D721Med (cell line): ENCODE measurements at regions not wholly inside any gene's neighbourhood (a gene's known extent, or its start where the extent isn't known, plus 50 kb on each side); places are given as distances from the start of the nearest gene placed in this dataset.
"Not testable (repeated sequence)": the region's sequence is repeated elsewhere in the genome, so short reads cannot be mapped to it uniquely, and the experiment has no call there.

Source experiments
- DNase-seq: peaks from one replicate; pipeline ENCODE4 v3.0.0; 2011; ENCODE audit warnings: low spot score; ENCODE audit not compliant: insufficient read length
- FAIRE-seq: peaks from 2 replicates; lab custom pipeline; 2011; peaks lifted over from hg19 to GRCh38; lab: Jason Lieb, UNC
- TF ChIP-seq, protein P1 (sequence below): IDR thresholded peaks from 2 replicates; pipeline ENCODE4 v1.5.1; 2012; ENCODE audit warnings: mild to moderate bottlenecking, control low read depth; ENCODE audit not compliant: insufficient read depth; ENCODE audit errors: missing control alignments

DNA sequence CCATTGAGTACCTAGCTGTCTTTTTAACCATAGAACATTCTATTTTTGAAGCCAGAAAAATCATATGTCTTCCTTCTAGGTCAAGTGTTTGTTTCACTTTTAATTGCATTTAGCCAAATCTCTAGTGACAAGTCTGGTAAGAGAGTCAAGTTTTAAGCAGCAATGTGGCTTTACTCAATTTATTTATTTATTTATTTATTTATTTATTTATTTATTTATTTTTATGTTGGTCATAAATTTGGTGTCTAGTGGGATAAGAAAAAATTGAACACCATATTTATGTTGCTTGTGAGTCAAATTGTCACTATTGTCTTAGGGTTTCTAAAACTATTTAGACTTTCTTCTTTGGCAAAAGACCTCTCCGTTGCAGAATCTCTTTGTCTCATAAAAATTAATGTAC lies 174.5 kb upstream of the BCHE start:
- DNase-seq (no peak), FAIRE-seq (no peak)
- TF ChIP-seq, protein P1, sequence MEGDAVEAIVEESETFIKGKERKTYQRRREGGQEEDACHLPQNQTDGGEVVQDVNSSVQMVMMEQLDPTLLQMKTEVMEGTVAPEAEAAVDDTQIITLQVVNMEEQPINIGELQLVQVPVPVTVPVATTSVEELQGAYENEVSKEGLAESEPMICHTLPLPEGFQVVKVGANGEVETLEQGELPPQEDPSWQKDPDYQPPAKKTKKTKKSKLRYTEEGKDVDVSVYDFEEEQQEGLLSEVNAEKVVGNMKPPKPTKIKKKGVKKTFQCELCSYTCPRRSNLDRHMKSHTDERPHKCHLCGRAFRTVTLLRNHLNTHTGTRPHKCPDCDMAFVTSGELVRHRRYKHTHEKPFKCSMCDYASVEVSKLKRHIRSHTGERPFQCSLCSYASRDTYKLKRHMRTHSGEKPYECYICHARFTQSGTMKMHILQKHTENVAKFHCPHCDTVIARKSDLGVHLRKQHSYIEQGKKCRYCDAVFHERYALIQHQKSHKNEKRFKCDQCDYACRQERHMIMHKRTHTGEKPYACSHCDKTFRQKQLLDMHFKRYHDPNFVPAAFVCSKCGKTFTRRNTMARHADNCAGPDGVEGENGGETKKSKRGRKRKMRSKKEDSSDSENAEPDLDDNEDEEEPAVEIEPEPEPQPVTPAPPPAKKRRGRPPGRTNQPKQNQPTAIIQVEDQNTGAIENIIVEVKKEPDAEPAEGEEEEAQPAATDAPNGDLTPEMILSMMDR, result no peak

DNA sequence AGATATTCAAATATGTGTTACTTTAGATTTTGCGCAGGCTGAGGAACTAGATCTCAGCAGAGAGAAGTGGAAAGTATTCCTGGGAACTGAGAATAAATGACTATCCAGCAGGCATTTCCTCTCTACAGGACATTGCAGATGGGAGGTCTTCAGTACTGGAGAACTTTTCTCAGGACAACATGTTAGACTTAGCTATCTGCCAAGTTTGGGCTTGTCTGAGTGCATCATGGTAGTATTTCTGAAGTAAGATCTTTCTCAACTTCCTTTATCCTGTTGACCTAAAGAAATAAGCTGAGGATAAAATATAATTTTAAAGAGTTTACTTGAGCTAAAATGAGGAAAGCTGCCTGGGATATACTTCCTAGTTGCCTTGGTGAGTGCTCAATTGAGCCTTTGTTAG lies 167.9 kb upstream of the BCHE start:
- FAIRE-seq (no peak), DNase-seq (no peak)
- TF ChIP-seq, protein P1, result no peak

DNA sequence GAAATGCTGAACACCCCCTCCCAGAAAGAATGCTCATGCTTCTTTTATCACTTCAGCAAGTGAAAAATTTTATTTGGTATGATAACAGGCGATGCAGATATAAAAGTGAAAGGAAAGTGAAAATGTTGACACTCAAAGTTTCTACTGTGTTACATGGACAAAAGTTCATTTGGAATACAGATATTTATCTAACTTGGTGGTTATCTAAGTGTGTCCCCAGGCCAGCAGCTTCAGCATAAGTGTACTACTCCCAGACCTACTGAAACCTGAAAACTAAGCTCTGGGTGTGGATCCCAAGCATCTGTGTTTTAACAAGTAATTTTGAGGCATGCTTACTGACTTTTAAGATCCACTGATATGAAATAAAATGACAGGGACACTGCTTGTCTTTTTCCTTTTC lies 157.1 kb upstream of the BCHE start:
- TF ChIP-seq, protein P1, result no peak
- DNase-seq, result no peak
- no peak for FAIRE-seq

DNA sequence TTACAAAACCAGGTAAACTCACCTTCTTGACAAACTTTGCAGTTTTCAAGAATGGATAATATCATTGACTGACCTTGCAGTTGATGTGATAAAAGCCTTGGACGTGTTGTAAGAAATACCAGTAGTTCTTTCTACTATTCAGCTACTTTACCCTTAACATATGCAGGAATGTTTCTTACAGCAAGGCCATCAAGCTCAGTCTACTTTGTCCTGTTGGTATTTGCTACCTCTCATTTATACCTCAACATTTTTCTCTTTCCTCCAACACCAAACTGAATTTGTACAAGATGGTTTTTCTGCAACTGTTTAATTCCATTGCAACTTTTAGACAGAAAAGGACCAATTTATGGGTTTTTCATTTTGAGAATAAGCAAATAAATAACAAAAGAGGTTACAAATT lies 147.4 kb upstream of the BCHE start:
- DNase-seq (no peak), FAIRE-seq (no peak)
- TF ChIP-seq, protein P1, result no peak

DNA sequence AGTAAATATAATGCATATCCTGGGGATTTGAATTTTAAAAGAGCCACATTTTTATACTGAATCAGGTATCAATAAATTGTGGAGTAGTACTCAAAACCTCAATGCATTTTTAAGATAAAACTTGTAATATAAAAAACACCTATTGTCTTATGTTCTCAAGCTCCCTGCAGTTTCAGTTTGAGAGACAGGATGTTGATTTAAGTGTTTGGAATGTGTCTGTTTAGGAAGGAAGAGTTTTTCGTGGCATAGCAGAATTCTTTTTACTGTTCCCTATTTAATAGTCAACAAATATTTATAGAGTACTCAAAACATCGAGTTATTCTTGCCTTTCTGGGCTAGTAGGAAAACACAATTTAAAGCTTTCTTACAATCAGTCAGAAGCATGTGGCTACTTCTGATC lies 146.1 kb upstream of the BCHE start:
- FAIRE-seq, result no peak

DNA sequence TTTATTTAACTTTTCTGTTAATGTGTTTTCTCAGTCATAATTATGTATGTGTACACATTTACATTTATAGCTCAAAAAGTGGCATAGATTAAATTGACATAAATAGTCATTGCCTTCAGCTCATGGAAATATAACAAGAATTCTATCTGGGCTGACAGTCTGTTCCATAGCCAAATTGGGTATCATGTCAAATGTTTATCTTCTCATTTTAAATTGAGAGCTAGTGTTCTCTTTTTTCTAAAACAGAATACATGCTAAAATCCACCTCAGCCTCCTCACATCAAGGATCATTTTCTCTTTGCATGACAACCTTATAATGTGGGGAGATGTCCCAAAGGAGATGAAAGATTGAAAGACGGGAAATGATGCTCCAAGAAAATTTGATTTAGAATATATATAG lies 144.1 kb upstream of the BCHE start:
- no peak for FAIRE-seq

More for the DNA sequence above, 146.1 kb upstream of the BCHE start:
- no peak for DNase-seq
- TF ChIP-seq, protein P1, result no peak

DNA sequence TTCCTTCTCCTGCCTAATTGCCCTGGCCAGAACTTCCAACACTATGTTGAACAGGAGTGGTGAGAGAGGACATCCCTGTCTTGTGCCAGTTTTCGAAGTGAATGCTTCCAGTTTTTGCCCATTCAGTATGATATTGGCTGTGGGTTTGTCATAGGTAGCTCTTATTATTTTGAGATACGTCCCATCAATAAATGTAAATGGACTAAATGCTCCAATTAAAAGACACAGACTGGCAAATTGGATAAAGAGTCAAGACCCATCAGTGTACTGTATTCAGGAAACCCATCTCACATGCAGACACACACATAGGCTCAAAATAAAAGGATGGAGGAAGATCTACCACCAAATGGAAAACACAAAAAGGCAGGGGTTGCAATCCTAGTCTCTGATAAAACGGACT lies 123.6 kb upstream of the BCHE start:
- DNase-seq, FAIRE-seq: not testable (repeated sequence)

More for the DNA sequence above, 144.1 kb upstream of the BCHE start:
- no peak for DNase-seq
- TF ChIP-seq, protein P1, result no peak

DNA sequence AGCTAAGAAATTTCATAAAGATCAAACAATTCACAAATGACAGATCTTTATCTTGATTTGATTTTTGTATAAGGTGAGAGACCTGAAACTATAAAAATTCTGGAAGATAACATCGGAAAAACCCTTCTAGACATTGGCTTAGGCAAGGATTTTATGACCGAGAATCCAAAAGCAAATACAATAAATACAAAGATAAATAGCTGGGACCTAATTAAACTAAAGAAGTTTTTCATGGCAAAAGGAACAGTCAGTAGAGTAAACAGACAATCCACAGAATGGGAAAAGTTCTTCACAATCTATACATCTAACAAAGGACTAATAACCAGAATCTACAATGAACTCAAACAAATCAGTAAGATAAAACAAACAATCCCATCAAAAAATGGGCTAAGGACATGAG lies 116.9 kb upstream of the BCHE start:
- DNase-seq (no peak), FAIRE-seq (no peak)
- TF ChIP-seq, protein P1, result no peak
